GM12878 (cell line): ENCODE measurements at regions not wholly inside any gene's neighbourhood (a gene's known extent, or its start where the extent isn't known, plus 50 kb on each side); places are given as distances from the start of the nearest gene placed in this dataset.

Experiments used
- ATAC-seq: fragments of 200-7000 bp; cut with Tn5 transposase; 3 replicates; pipeline ENCODE4 v1.9.1; 2020; ENCODE audit warnings: mild to moderate bottlenecking, moderate library complexity
- BruUV-seq: library from RNA; stranded (reverse); fragments of 400-500 nt; replicated peaks from 2 replicates; lab custom pipeline; 2021; lab: Mats Ljungman, UMichigan
- CTCF ChIA-PET: fragments of 300-600 bp; sonication (Branson Sonifier 250); formaldehyde crosslinking; extraction: SDS; loops from one replicate; lab custom pipeline; 2021; ENCODE audit warnings: inconsistent platforms; lab: Yijun Ruan, JAX
- POLR2A ChIA-PET: fragments of 350-600 bp; formaldehyde crosslinking; extraction: SDS; loops from one replicate; lab custom pipeline; 2021; ENCODE audit warnings: inconsistent platforms; lab: Charles Lee
- RAD21 ChIA-PET: fragments of 300-600 bp; sonication (Branson Sonifier 250); formaldehyde crosslinking; loops from one replicate; lab custom pipeline; 2023; ENCODE audit warnings: antibody characterized with exemption; ENCODE audit not compliant: unreplicated experiment; lab: Charles Lee
- SMC1A ChIA-PET: fragments of 300-600 bp; sonication (Branson Sonifier 250); formaldehyde crosslinking; loops from one replicate; lab custom pipeline; 2023; ENCODE audit not compliant: unreplicated experiment, uncharacterized antibody; lab: Charles Lee
- DNase-seq: peaks from one replicate; pipeline ENCODE4 v3.0.0-alpha.2; 2011; ENCODE audit warnings: low read depth, low spot score
- FAIRE-seq: peaks from 3 replicates; lab custom pipeline; 2011; peaks lifted over from hg19 to GRCh38; lab: Jason Lieb, UNC
- H2AFZ ChIP-seq: 2 replicates; pipeline ENCODE4 v1.6.0; 2011; ENCODE audit warnings: low read depth, low read length, control low read depth; ENCODE audit not compliant: control insufficient read depth
- H3K27ac ChIP-seq: 2 replicates; pipeline ENCODE4 v1.5.1; 2011; ENCODE audit warnings: control low read depth; ENCODE audit not compliant: control insufficient read depth, insufficient read depth
- H3K27me3 ChIP-seq, 2 experiments: replicated peaks in 1 of 2; 2 replicates each; pipeline versions ENCODE4 v1.6.0 to v1.6.1; 2011; ENCODE audit warnings: low read length in 1 of 2; ENCODE audit not compliant: control insufficient read depth in 2 of 2, insufficient read depth in 2 of 2
- H3K36me3 ChIP-seq, 2 experiments: 2 replicates each; pipeline ENCODE4 v1.5.1; 2011; ENCODE audit warnings: low read length in 1 of 2; ENCODE audit not compliant: control insufficient read depth in 2 of 2, insufficient read depth in 2 of 2
- H3K4me1 ChIP-seq: 2 replicates; pipeline ENCODE4 v1.6.1; 2011; ENCODE audit warnings: mild to moderate bottlenecking, low read length, moderate library complexity, mixed read lengths; ENCODE audit not compliant: control insufficient read depth, insufficient read depth
- H3K4me2 ChIP-seq: 2 replicates; pipeline ENCODE4 v1.6.0; 2011; ENCODE audit warnings: control low read depth; ENCODE audit not compliant: control insufficient read depth, insufficient read depth
- H3K4me3 ChIP-seq: fragments of 200-600 bp; sonication (generic); 2 replicates; pipeline ENCODE4 v1.5.1; 2016
- H3K79me2 ChIP-seq: 2 replicates; pipeline ENCODE4 v1.6.0; 2011; ENCODE audit warnings: low read length; ENCODE audit not compliant: control insufficient read depth, insufficient read depth
- H3K9ac ChIP-seq: 2 replicates; pipeline ENCODE4 v1.8.0; 2011; ENCODE audit warnings: low read length, control low read depth, mixed read lengths; ENCODE audit not compliant: control insufficient read depth, insufficient read depth
- H3K9me3 ChIP-seq: replicated peaks from 3 replicates; pipeline ENCODE4 v1.5.1; 2011; ENCODE audit warnings: mild to moderate bottlenecking, low read length; ENCODE audit not compliant: control insufficient read depth, insufficient read depth
- H4K20me1 ChIP-seq: 2 replicates; pipeline ENCODE4 v1.6.0; 2011; ENCODE audit not compliant: control insufficient read depth, insufficient read depth
- BMI1 ChIP-seq: fragments of 450-650 bp; IDR thresholded peaks from 2 replicates; pipeline ENCODE4 v1.6.1; 2016; ENCODE audit warnings: mild to moderate bottlenecking, moderate library complexity, borderline replicate concordance
- CEBPB ChIP-seq, 2 experiments: fragments of 150-350 bp in 1 of 2; IDR thresholded peaks; 2 replicates each; pipeline ENCODE4 v1.6.1; 2012 to 2014; ENCODE audit warnings: low read depth in 2 of 2, low read length in 2 of 2, borderline replicate concordance in 1 of 2, inconsistent platforms in 1 of 2
- GABPA ChIP-seq: IDR thresholded peaks from 2 replicates; pipeline ENCODE4 v1.6.1; 2014; ENCODE audit warnings: antibody characterized with exemption, low read depth, mild to moderate bottlenecking, inconsistent platforms
- KAT2A ChIP-seq: conservative IDR thresholded peaks from 2 replicates; pipeline ENCODE4 v1.6.1; 2011; ENCODE audit warnings: low read depth, low read length; ENCODE audit not compliant: control insufficient read depth
- KLF5 ChIP-seq: fragments of 450-650 bp; IDR thresholded peaks from 2 replicates; pipeline ENCODE4 v1.6.1; 2014; ENCODE audit warnings: mild to moderate bottlenecking; ENCODE audit not compliant: partially characterized antibody
- RB1 ChIP-seq: fragments of 450-650 bp; formaldehyde crosslinking; IDR thresholded peaks from 2 replicates; pipeline ENCODE4 v1.6.1; 2017; ENCODE audit warnings: mild to moderate bottlenecking, borderline replicate concordance
- SP1 ChIP-seq: IDR thresholded peaks from one replicate; pipeline ENCODE4 v1.6.1; 2011; ENCODE audit warnings: low read depth, low read length
- SREBF2 ChIP-seq: IDR thresholded peaks from 2 replicates; pipeline ENCODE4 v1.6.1; 2012; ENCODE audit warnings: mild to moderate bottlenecking, low read length
- TAF1 ChIP-seq: IDR thresholded peaks from 2 replicates; pipeline ENCODE4 v1.6.1; 2011; ENCODE audit warnings: mild to moderate bottlenecking, low read depth, low read length, borderline replicate concordance
- WRNIP1 ChIP-seq: IDR thresholded peaks from 2 replicates; pipeline ENCODE4 v1.6.1; 2011; ENCODE audit warnings: low read depth, low read length, improper control_type of control experiment, borderline replicate concordance
- ZNF217 ChIP-seq: fragments of 450-650 bp; IDR thresholded peaks from 2 replicates; pipeline ENCODE4 v1.6.1; 2017; ENCODE audit warnings: antibody characterized with exemption, mild to moderate bottlenecking
- WGBS: methylation state at CpG from one replicate; pipeline ENCODE4 v1.1.6; 2016; ENCODE audit warnings: low lambda C conversion rate; ENCODE audit not compliant: insufficient replicate concordance, insufficient coverage; ENCODE audit errors: missing lambda C conversion rate; 5-methylcytosine and 5-hydroxymethylcytosine counted together
- in situ Hi-C: fragments of 300-500 bp; cut with MboI; formaldehyde crosslinking; loops from 9 replicates; pipeline ENCODE4 v1.14.3; 2018; ENCODE audit warnings: mixed read lengths
- intact Hi-C: fragments of 100-400 bp; cut with micrococcal nuclease; formaldehyde crosslinking; loops from one replicate; pipeline ENCODE4 v1.14.2; 2022; ENCODE audit not compliant: unreplicated experiment
- TF ChIP-seq, protein P1 (sequence below): fragments of 450-650 bp; formaldehyde crosslinking; IDR thresholded peaks from 2 replicates; pipeline ENCODE4 v1.5.0; 2022; ENCODE audit warnings: mild to moderate bottlenecking, missing genetic modification characterization
- TF ChIP-seq, protein P2 (sequence below): IDR thresholded peaks from 2 replicates; pipeline ENCODE4 v1.6.1; 2012; ENCODE audit warnings: mild to moderate bottlenecking, low read depth, low read length

DNA sequence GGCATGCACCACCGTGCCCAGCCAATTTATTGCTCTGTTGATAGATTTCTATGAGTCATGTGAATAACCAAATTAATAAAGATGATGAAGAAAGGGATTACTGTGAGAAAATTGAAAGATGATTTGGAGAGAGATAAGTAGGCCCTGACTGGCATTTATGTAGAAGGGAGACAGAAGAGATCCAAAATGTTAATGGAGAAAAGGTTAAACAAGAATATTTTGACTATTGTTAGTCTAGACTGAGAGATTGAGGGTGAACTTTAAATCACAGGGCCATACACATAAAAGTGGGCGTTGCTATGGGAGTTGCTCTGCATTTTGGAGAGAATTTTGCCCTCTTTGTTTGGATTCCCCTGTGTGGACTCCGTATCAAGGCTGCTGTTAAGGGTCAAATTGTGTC is 68.9 kb upstream of the SCAF8 start:
- Histone ChIP-seq H3K36me3 (no peaks in the 10 kb centered on the region), H4K20me1 (no peaks in the 10 kb centered on the region), H3K4me3 (no peak overlapping the region), H2AFZ (no peak overlapping the region), H3K27ac (no peak overlapping the region), H3K27me3 (peaks cover 0 to 4% of the 10 kb centered on the region in 2 experiments; a peak in 1 of 4 replicates), H3K9ac (no peak overlapping the region), H3K9me3 (no peaks in the 10 kb centered on the region), H3K4me1 (no peaks in the 10 kb centered on the region), H3K4me2 (no peak overlapping the region), H3K79me2 (no peaks in the 10 kb centered on the region)
- BruUV-seq, result no TSS peak
- TF ChIP-seq KAT2A, result no peak
- TF ChIP-seq RB1, result no peak
- no peak for TF ChIP-seq TAF1
- TF ChIP-seq, protein P1, sequence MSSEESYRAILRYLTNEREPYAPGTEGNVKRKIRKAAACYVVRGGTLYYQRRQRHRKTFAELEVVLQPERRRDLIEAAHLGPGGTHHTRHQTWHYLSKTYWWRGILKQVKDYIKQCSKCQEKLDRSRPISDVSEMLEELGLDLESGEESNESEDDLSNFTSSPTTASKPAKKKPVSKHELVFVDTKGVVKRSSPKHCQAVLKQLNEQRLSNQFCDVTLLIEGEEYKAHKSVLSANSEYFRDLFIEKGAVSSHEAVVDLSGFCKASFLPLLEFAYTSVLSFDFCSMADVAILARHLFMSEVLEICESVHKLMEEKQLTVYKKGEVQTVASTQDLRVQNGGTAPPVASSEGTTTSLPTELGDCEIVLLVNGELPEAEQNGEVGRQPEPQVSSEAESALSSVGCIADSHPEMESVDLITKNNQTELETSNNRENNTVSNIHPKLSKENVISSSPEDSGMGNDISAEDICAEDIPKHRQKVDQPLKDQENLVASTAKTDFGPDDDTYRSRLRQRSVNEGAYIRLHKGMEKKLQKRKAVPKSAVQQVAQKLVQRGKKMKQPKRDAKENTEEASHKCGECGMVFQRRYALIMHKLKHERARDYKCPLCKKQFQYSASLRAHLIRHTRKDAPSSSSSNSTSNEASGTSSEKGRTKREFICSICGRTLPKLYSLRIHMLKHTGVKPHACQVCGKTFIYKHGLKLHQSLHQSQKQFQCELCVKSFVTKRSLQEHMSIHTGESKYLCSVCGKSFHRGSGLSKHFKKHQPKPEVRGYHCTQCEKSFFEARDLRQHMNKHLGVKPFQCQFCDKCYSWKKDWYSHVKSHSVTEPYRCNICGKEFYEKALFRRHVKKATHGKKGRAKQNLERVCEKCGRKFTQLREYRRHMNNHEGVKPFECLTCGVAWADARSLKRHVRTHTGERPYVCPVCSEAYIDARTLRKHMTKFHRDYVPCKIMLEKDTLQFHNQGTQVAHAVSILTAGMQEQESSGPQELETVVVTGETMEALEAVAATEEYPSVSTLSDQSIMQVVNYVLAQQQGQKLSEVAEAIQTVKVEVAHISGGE (CRISPR knock-in tag), result no peak
- TF ChIP-seq WRNIP1, result no peak
- TF ChIP-seq SP1, result no peak
- TF ChIP-seq ZNF217, result no peak
- TF ChIP-seq SREBF2, result no peak
- TF ChIP-seq, protein P2, sequence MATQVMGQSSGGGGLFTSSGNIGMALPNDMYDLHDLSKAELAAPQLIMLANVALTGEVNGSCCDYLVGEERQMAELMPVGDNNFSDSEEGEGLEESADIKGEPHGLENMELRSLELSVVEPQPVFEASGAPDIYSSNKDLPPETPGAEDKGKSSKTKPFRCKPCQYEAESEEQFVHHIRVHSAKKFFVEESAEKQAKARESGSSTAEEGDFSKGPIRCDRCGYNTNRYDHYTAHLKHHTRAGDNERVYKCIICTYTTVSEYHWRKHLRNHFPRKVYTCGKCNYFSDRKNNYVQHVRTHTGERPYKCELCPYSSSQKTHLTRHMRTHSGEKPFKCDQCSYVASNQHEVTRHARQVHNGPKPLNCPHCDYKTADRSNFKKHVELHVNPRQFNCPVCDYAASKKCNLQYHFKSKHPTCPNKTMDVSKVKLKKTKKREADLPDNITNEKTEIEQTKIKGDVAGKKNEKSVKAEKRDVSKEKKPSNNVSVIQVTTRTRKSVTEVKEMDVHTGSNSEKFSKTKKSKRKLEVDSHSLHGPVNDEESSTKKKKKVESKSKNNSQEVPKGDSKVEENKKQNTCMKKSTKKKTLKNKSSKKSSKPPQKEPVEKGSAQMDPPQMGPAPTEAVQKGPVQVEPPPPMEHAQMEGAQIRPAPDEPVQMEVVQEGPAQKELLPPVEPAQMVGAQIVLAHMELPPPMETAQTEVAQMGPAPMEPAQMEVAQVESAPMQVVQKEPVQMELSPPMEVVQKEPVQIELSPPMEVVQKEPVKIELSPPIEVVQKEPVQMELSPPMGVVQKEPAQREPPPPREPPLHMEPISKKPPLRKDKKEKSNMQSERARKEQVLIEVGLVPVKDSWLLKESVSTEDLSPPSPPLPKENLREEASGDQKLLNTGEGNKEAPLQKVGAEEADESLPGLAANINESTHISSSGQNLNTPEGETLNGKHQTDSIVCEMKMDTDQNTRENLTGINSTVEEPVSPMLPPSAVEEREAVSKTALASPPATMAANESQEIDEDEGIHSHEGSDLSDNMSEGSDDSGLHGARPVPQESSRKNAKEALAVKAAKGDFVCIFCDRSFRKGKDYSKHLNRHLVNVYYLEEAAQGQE, result no peak
- no peak for TF ChIP-seq KLF5
- TF ChIP-seq GABPA, result no peak
- TF ChIP-seq CEBPB (IDR thresholded peaks at IDR 0.05; ENCODE audit: borderline replicate concordance in 1 of 2, low read depth in 2 of 2, low read length in 2 of 2), result no peak
- TF ChIP-seq BMI1, result no peak
- in situ Hi-C loops (no loop called here), intact Hi-C loops (loop anchor here (10.0 kb wide), 1 partner anchor 389 kb away; no protein-coding TSS in a partner anchor)
- ChIA-PET RAD21 (no interaction called here), CTCF (no interaction called here), POLR2A (no interaction called here), SMC1A (no interaction called here)
- no peak for FAIRE-seq
- 30% methylated on average over 3 of the region's 3 CpGs for WGBS
- no peak for ATAC-seq
- DNase-seq, result no peak
